Liver (tissue), 8 donors: ENCODE measurements at regions not wholly inside any gene's neighbourhood (a gene's known extent, or its start where the extent isn't known, plus 50 kb on each side); places are given as distances from the start of the nearest gene placed in this dataset.

Experiments
- DNase-seq: peaks from one replicate; pipeline ENCODE4 v3.0.0-alpha.2; 2017; ENCODE audit warnings: low spot score
- H3K27ac ChIP-seq, 2 donors: one replicate each; pipeline ENCODE4 v1.7.0; 2013; ENCODE audit warnings: inconsistent platforms in 2 of 2, low read length in 2 of 2, control low read depth in 1 of 2, low read depth in 1 of 2, mild to moderate bottlenecking in 1 of 2
- H3K27me3 ChIP-seq, 4 donors: one replicate each; pipeline versions ENCODE4 v1.6.1 to v1.7.0; 2013; ENCODE audit warnings: low read length in 3 of 4, inconsistent platforms in 1 of 4, mild to moderate bottlenecking in 1 of 4, moderate library complexity in 1 of 4; ENCODE audit not compliant: control insufficient read depth in 4 of 4, insufficient read depth in 4 of 4
- H3K36me3 ChIP-seq, 4 donors: one replicate each; pipeline versions ENCODE4 v1.6.1 to v1.7.0; 2013; ENCODE audit warnings: low read length in 3 of 4, mild to moderate bottlenecking in 3 of 4, low read depth in 1 of 4, moderate library complexity in 1 of 4; ENCODE audit not compliant: control insufficient read depth in 4 of 4, insufficient read depth in 3 of 4
- H3K4me1 ChIP-seq, 4 donors: one replicate each; pipeline versions ENCODE4 v1.6.1 to v1.7.0; 2013; ENCODE audit warnings: low read length in 3 of 4, mild to moderate bottlenecking in 3 of 4, moderate library complexity in 1 of 4; ENCODE audit not compliant: control insufficient read depth in 4 of 4, insufficient read depth in 4 of 4
- H3K4me3 ChIP-seq, 3 donors: one replicate each; pipeline versions ENCODE4 v1.6.1 to v1.7.0; 2013; ENCODE audit warnings: low read length in 3 of 3, control low read depth in 1 of 3, low read depth in 1 of 3, mild to moderate bottlenecking in 1 of 3
- H3K9ac ChIP-seq, 2 donors: one replicate each; pipeline ENCODE4 v1.7.0; 2013; ENCODE audit warnings: low read length in 2 of 2, mild to moderate bottlenecking in 2 of 2, moderate library complexity in 2 of 2, control low read depth in 1 of 2, low read depth in 1 of 2
- H3K9me3 ChIP-seq, 4 donors: one replicate each; pipeline versions ENCODE4 v1.6.1 to v1.7.0; 2013; ENCODE audit warnings: low read length in 3 of 4; ENCODE audit not compliant: control insufficient read depth in 4 of 4
- ATF3 ChIP-seq: IDR thresholded peaks from 2 replicates; pipeline ENCODE4 v1.6.1; 2016; ENCODE audit warnings: antibody characterized with exemption
- CTCF ChIP-seq: fragments of 150-350 bp; IDR thresholded peaks from 2 replicates; pipeline ENCODE4 v1.5.1; 2017; ENCODE audit warnings: improper control_type of control experiment, low read depth, low read length; ENCODE audit not compliant: missing input control
- FOXA1 ChIP-seq: IDR thresholded peaks from 2 replicates; pipeline ENCODE4 v1.6.1; 2016; ENCODE audit warnings: antibody characterized with exemption
- GABPA ChIP-seq, 2 donors: IDR thresholded peaks in 1 of 2; conservative IDR thresholded peaks in 1 of 2; 2 replicates each; pipeline ENCODE4 v1.6.1; 2016; ENCODE audit warnings: antibody characterized with exemption in 2 of 2, mild to moderate bottlenecking in 1 of 2, moderate library complexity in 1 of 2
- HNF4A ChIP-seq, 2 donors: conservative IDR thresholded peaks; 2 replicates each; pipeline ENCODE4 v1.6.1; 2016; ENCODE audit warnings: antibody characterized with exemption in 2 of 2, mild to moderate bottlenecking in 2 of 2
- HNF4G ChIP-seq: IDR thresholded peaks from 2 replicates; pipeline ENCODE4 v1.6.1; 2016; ENCODE audit warnings: antibody characterized with exemption
- JUND ChIP-seq, 2 donors: IDR thresholded peaks; 2 replicates each; pipeline ENCODE4 v1.6.1; 2016; ENCODE audit warnings: antibody characterized with exemption in 2 of 2
- MAX ChIP-seq: IDR thresholded peaks from 2 replicates; pipeline ENCODE4 v1.6.1; 2016; ENCODE audit warnings: antibody characterized with exemption
- NR2F2 ChIP-seq: IDR thresholded peaks from 2 replicates; pipeline ENCODE4 v1.6.1; 2016; ENCODE audit warnings: antibody characterized with exemption
- RAD21 ChIP-seq, 2 donors: IDR thresholded peaks; 2 replicates each; pipeline ENCODE4 v1.6.1; 2016; ENCODE audit warnings: antibody characterized with exemption in 2 of 2, mild to moderate bottlenecking in 2 of 2
- REST ChIP-seq: IDR thresholded peaks from 2 replicates; pipeline ENCODE4 v1.6.1; 2016; ENCODE audit warnings: antibody characterized with exemption, mild to moderate bottlenecking
- RXRA ChIP-seq, 2 donors: IDR thresholded peaks; 2 replicates each; pipeline ENCODE4 v1.6.1; 2017 to 2018; ENCODE audit warnings: antibody characterized with exemption in 2 of 2, mild to moderate bottlenecking in 1 of 2
- SP1 ChIP-seq: IDR thresholded peaks from 2 replicates; pipeline ENCODE4 v1.6.1; 2018; ENCODE audit warnings: antibody characterized with exemption, mild to moderate bottlenecking
- TAF1 ChIP-seq: conservative IDR thresholded peaks from 2 replicates; pipeline ENCODE4 v1.6.1; 2016; ENCODE audit warnings: antibody characterized with exemption, mild to moderate bottlenecking
- ZBTB33 ChIP-seq: IDR thresholded peaks from 2 replicates; pipeline ENCODE4 v1.6.1; 2016; ENCODE audit warnings: antibody characterized with exemption
- WGBS: extraction: QIAGEN DNeasy Blood & Tissue Kit; methylation state at CpG from one replicate; pipeline ENCODE4 v1.1.7; 2013; 5-methylcytosine and 5-hydroxymethylcytosine counted together
- donor health status: healthy.
- donor health status: healthy.
- donor health status: healthy.
- donor health status: healthy.
- donor health status: healthy.

GRCh38 chr3:148642214-148642613 is 55.5 kb upstream of the AGTR1 start:
- Histone ChIP-seq H3K27me3 (no peaks in the 10 kb centered on the region), H3K27ac (no peak overlapping the region), H3K36me3 (no peaks in the 10 kb centered on the region), H3K9me3 (no peaks in the 10 kb centered on the region), H3K4me3 (no peak overlapping the region), H3K9ac (no peak overlapping the region), H3K4me1 (no peaks in the 10 kb centered on the region)
- TF ChIP-seq REST (no peak), MAX (no peak), RXRA (IDR thresholded peaks at IDR 0.05) (no peak), ZBTB33 (no peak), RAD21 (IDR thresholded peaks at IDR 0.05) (no peak), HNF4A (conservative IDR thresholded peaks at IDR 0.05) (no peak), CTCF (no peak), FOXA1 (no peak), TAF1 (no peak), SP1 (no peak), HNF4G (no peak), GABPA (IDR thresholded peaks at IDR 0.05 in 1 of 2, conservative IDR thresholded peaks at IDR 0.05 in 1 of 2) (no peak), NR2F2 (no peak), ATF3 (no peak)
- no peak for DNase-seq

- H3K9me3 ChIP-seq: no peaks in the 10 kb centered on the region
- no peaks in the 10 kb centered on the region for H3K4me1 ChIP-seq
- no peak for DNase-seq
- H3K36me3 ChIP-seq: no peaks in the 10 kb centered on the region
- WGBS: 87% methylated on average over 2 of the region's 2 CpGs
- TF ChIP-seq RXRA (IDR thresholded peaks at IDR 0.05) (no peak), SP1 (no peak), GABPA (IDR thresholded peaks at IDR 0.05 in 1 of 2, conservative IDR thresholded peaks at IDR 0.05 in 1 of 2) (no peak), CTCF (no peak), HNF4G (no peak), JUND (IDR thresholded peaks at IDR 0.05) (no peak)
- H3K27me3 ChIP-seq: no peaks in the 10 kb centered on the region
- no peak overlapping the region for H3K9ac ChIP-seq
- no peak overlapping the region for H3K27ac ChIP-seq
- H3K4me3 ChIP-seq: no peak overlapping the region
Observed at GRCh38 chr3:148642616-148643015, 55.1 kb upstream of the AGTR1 start.
